RCC 7860 (cell line): ENCODE measurements at regions not wholly inside any gene's neighbourhood (a gene's known extent, or its start where the extent isn't known, plus 50 kb on each side); places are given as distances from the start of the nearest gene placed in this dataset.
"Not testable (repeated sequence)": the region's sequence is repeated elsewhere in the genome, so short reads cannot be mapped to it uniquely, and the experiment has no call there.

ENCODE experiments used
- DNase-seq: peaks from one replicate; pipeline ENCODE4 v3.0.0-alpha.2; 2015; ENCODE audit warnings: low spot score
- FAIRE-seq: peaks from 2 replicates; lab custom pipeline; 2012; peaks lifted over from hg19 to GRCh38; lab: Jason Lieb, UNC

- FAIRE-seq (no peak), DNase-seq (no peak)
These were observed 246.5 kb upstream of the SFRP2 start for GRCh38 chr4:154035341-154035740.

- no peak for DNase-seq
- FAIRE-seq: no peak
These were observed 245.0 kb upstream of the SFRP2 start for GRCh38 chr4:154033921-154034320.

GRCh38 chr4:154032914-154033313 is 244.0 kb upstream of the SFRP2 start:
- FAIRE-seq (no peak), DNase-seq (no peak)

GRCh38 chr4:154030746-154031145 is 241.9 kb upstream of the SFRP2 start:
- FAIRE-seq (no peak), DNase-seq (no peak)

- no peak for FAIRE-seq
These were observed 241.3 kb upstream of the SFRP2 start for GRCh38 chr4:154030152-154030551.

GRCh38 chr4:154029171-154029570 is 240.3 kb upstream of the SFRP2 start:
- DNase-seq (no peak), FAIRE-seq (no peak)

More at GRCh38 chr4:154030152-154030551, 241.3 kb upstream of the SFRP2 start:
- no peak for DNase-seq

GRCh38 chr4:154025110-154025509 is 236.2 kb upstream of the SFRP2 start:
- FAIRE-seq (no peak), DNase-seq (no peak)

- DNase-seq: no peak
- no peak for FAIRE-seq
These were observed 235.3 kb upstream of the SFRP2 start for GRCh38 chr4:154024097-154024694.

- not testable (repeated sequence) for FAIRE-seq, DNase-seq
These were observed 234.8 kb upstream of the SFRP2 start for GRCh38 chr4:154023671-154024070.

GRCh38 chr4:154019811-154020210 is 230.9 kb upstream of the SFRP2 start:
- no peak for FAIRE-seq

GRCh38 chr4:154018659-154019058 is 229.8 kb upstream of the SFRP2 start:
- no peak for DNase-seq

More at GRCh38 chr4:154019811-154020210, 230.9 kb upstream of the SFRP2 start:
- DNase-seq: no peak

GRCh38 chr4:154015578-154015977 is 226.7 kb upstream of the SFRP2 start:
- DNase-seq: no peak
- FAIRE-seq: no peak

More at GRCh38 chr4:154018659-154019058, 229.8 kb upstream of the SFRP2 start:
- FAIRE-seq: no peak

- no peak for FAIRE-seq
- DNase-seq: no peak
These were observed 225.8 kb upstream of the SFRP2 start for GRCh38 chr4:154014407-154015321.

- no peak for DNase-seq
- no peak for FAIRE-seq
These were observed 224.7 kb upstream of the SFRP2 start for GRCh38 chr4:154013576-154013975.

- FAIRE-seq (no peak), DNase-seq (no peak)
These were observed 221.5 kb upstream of the SFRP2 start for GRCh38 chr4:154010371-154010770.

- DNase-seq (no peak), FAIRE-seq (no peak)
These were observed 220.9 kb upstream of the SFRP2 start for GRCh38 chr4:154009788-154010187.

- FAIRE-seq: no peak
- DNase-seq: no peak
These were observed 220.3 kb upstream of the SFRP2 start for GRCh38 chr4:154009191-154009590.

GRCh38 chr4:154005171-154005520 is 216.3 kb upstream of the SFRP2 start:
- no peak for FAIRE-seq
- DNase-seq: no peak

GRCh38 chr4:154004507-154005170 is 215.8 kb upstream of the SFRP2 start:
- FAIRE-seq (no peak), DNase-seq (no peak)

- DNase-seq (no peak), FAIRE-seq (no peak)
These were observed 215.1 kb upstream of the SFRP2 start for GRCh38 chr4:154004016-154004415.

GRCh38 chr4:154003378-154003777 is 214.5 kb upstream of the SFRP2 start:
- no peak for FAIRE-seq

GRCh38 chr4:154001193-154001592 is 212.3 kb upstream of the SFRP2 start:
- FAIRE-seq: no peak
- DNase-seq: no peak

More at GRCh38 chr4:154003378-154003777, 214.5 kb upstream of the SFRP2 start:
- no peak for DNase-seq
